HPDE6-E6E7 (cell line): ENCODE measurements at regions not wholly inside any gene's neighbourhood (a gene's known extent, or its start where the extent isn't known, plus 50 kb on each side); places are given as distances from the start of the nearest gene placed in this dataset.

Experiments
- DNase-seq: peaks from one replicate; pipeline ENCODE4 v3.0.0; 2011; ENCODE audit warnings: missing footprints; ENCODE audit errors: extremely low spot score

DNA sequence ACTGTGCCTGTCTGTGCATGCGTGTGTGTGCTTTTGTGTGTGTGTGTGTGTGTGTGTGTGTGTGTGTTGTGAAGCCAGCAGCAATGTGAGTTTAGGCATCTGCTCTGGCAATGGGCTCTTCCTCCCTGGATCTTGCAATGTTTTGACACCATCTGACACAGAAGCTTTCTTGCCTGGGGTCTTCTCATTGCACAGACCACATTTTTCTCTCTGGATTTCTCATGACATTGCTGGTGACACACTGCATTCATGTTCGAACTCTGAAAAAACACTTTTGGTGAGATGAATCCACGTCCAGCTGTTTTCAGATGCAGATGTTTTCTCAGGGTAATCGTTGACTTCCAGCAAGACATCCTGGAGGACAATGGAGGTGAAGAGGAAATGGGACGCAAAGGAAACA, 63.0 kb upstream of the FZD8 start:
- no peak for DNase-seq

- DNase-seq = no peak
These were observed 62.3 kb upstream of the FZD8 start for GRCh38 chr10:35704401-35704800.

- no peak for DNase-seq
These were observed 58.4 kb upstream of the FZD8 start for GRCh38 chr10:35700487-35700882.

DNA sequence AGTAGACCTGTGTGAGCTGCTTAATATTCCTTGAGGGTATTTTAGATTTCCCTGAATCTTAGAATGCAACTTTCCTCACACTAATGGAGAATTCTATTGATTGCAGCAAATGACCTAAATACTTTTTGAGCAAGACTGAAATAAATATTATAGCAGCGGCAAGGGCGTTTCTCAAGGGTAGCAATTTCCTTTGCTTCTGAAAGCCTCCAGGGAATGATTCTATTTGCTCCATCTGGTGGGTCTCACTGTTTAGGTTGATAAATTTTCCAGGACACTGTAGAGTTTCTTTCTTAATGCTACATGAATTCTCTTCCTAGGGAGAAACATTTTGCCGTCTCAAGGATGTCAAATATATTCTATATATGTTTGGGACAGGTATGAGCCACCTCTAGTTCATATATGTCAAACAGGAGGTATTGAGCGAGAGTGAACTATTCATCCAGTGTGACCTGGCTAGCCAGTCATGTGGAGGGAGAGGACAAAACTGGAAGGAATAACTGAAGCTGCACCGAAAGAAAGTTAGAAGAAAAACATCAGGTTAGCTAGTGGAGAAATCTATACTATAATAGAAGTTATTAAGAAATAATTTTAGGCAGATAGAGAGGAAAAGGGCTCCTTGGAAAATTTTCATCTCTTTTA, 57.9 kb upstream of the FZD8 start:
- no peak for DNase-seq

GRCh38 chr10:35696392-35697287, 54.5 kb upstream of the FZD8 start:
- no peak for DNase-seq

GRCh38 chr10:35693800-35694199, 51.7 kb upstream of the FZD8 start:
- no peak for DNase-seq
